ENCODE measurements at regions not wholly inside any gene's neighbourhood (a gene's known extent, or its start where the extent isn't known, plus 50 kb on each side); places are given as distances from the start of the nearest gene placed in this dataset.

- Histone ChIP-seq H3K9me3 (no peaks in the 10 kb centered on the region), H3K4me1 (no peaks in the 10 kb centered on the region), H3K36me3 (no peaks in the 10 kb centered on the region), H3K27me3 (no peaks in the 10 kb centered on the region), H3K27ac (no peak overlapping the region), H3K4me3 (no peak overlapping the region)
- no peak for DNase-seq
- TF ChIP-seq CTCF (IDR thresholded peaks at IDR 0.05) (no peak), POLR2A (IDR thresholded peaks at IDR 0.05) (no peak)
- intact Hi-C loops (cut with DNase I), result no loop called here
- 68 to 73% methylated on average over 7 to 10 of the region's 15 CpGs for WGBS, 2 donors
Observed at GRCh38 chrX:113586281-113586898, 745.8 kb upstream of the AMOT start.

GRCh38 chrX:113580486-113580885, 739.9 kb upstream of the AMOT start:
- no peaks in the 10 kb centered on the region for H3K4me1 ChIP-seq
- no peaks in the 10 kb centered on the region for H3K27me3 ChIP-seq
- H3K4me3 ChIP-seq, result no peak overlapping the region
- intact Hi-C loops (cut with DNase I), result no loop called here
- H3K36me3 ChIP-seq, result no peaks in the 10 kb centered on the region
- H3K9me3 ChIP-seq, result no peaks in the 10 kb centered on the region
- H3K27ac ChIP-seq, result no peak overlapping the region
- 89 to 94% methylated on average over 2 of the region's 2 CpGs for WGBS, 2 donors
- no peak for DNase-seq
- no peak for TF ChIP-seq POLR2A (IDR thresholded peaks at IDR 0.05)
- TF ChIP-seq CTCF (IDR thresholded peaks at IDR 0.05), result no peak

GRCh38 chrX:113558576-113558975, 717.9 kb upstream of the AMOT start:
- TF ChIP-seq CTCF (IDR thresholded peaks at IDR 0.05), result no peak
- TF ChIP-seq POLR2A (IDR thresholded peaks at IDR 0.05), result no peak
- intact Hi-C loops (cut with DNase I), result no loop called here
- H3K36me3 ChIP-seq, result no peaks in the 10 kb centered on the region
- no peaks in the 10 kb centered on the region for H3K27me3 ChIP-seq
- no peaks in the 10 kb centered on the region for H3K4me1 ChIP-seq
- no peak overlapping the region for H3K27ac ChIP-seq
- WGBS, 2 donors, result 42 to 75% methylated on average over 1 of the region's 1 CpG
- DNase-seq, result no peak
- H3K4me3 ChIP-seq, result no peak overlapping the region
- H3K9me3 ChIP-seq, result no peaks in the 10 kb centered on the region

GRCh38 chrX:113551919-113552318, 711.3 kb upstream of the AMOT start:
- no peak overlapping the region for H3K27ac ChIP-seq
- no peaks in the 10 kb centered on the region for H3K4me1 ChIP-seq
- no peak overlapping the region for H3K4me3 ChIP-seq
- H3K36me3 ChIP-seq, result no peaks in the 10 kb centered on the region
- intact Hi-C loops (cut with DNase I), result no loop called here
- DNase-seq, result no peak
- no peaks in the 10 kb centered on the region for H3K9me3 ChIP-seq
- WGBS, 2 donors, result 70 to 74% methylated on average over 1 of the region's 1 CpG
- H3K27me3 ChIP-seq, result no peaks in the 10 kb centered on the region
- TF ChIP-seq POLR2A (IDR thresholded peaks at IDR 0.05) (no peak), CTCF (IDR thresholded peaks at IDR 0.05) (no peak)

GRCh38 chrX:113548308-113549015, 707.8 kb upstream of the AMOT start:
- TF ChIP-seq CTCF (IDR thresholded peaks at IDR 0.05), result no peak
- TF ChIP-seq POLR2A (IDR thresholded peaks at IDR 0.05), result no peak
- Histone ChIP-seq H3K36me3 (no peaks in the 10 kb centered on the region), H3K4me1 (no peaks in the 10 kb centered on the region), H3K4me3 (no peak overlapping the region), H3K27ac (no peak overlapping the region), H3K27me3 (no peaks in the 10 kb centered on the region), H3K9me3 (no peaks in the 10 kb centered on the region)
- WGBS, 2 donors, result no CpG with 5 or more reads among the region's 2 CpGs
- DNase-seq, result no peak
- intact Hi-C loops (cut with DNase I), result no loop called here

All from esophagus squamous epithelium (tissue), 5 donors.